Endothelial cell of umbilical vein (primary cell): ENCODE measurements at regions not wholly inside any gene's neighbourhood (a gene's known extent, or its start where the extent isn't known, plus 50 kb on each side); places are given as distances from the start of the nearest gene placed in this dataset.

Experiments used
- CTCF ChIP-seq, 2 donors: IDR thresholded peaks; 1 replicate in 1 of 2; 2 replicates in 1 of 2; pipeline ENCODE4 v1.5.1; 2011; ENCODE audit warnings: low read length in 2 of 2, mild to moderate bottlenecking in 2 of 2, moderate library complexity in 2 of 2, control low read depth in 1 of 2, inconsistent platforms in 1 of 2, low read depth in 1 of 2; ENCODE audit not compliant: insufficient read depth in 1 of 2; ENCODE audit errors: extremely low read depth in 1 of 2
- EZH2 ChIP-seq: IDR thresholded peaks from 2 replicates; pipeline ENCODE4 v1.6.1; 2012; ENCODE audit warnings: borderline replicate concordance, low read depth, mild to moderate bottlenecking, moderate library complexity, low read length, inconsistent platforms; ENCODE audit not compliant: severe bottlenecking
- FOS ChIP-seq: IDR thresholded peaks from 2 replicates; pipeline ENCODE4 v1.6.1; 2011; ENCODE audit warnings: mild to moderate bottlenecking, low read length, moderate library complexity, borderline replicate concordance; ENCODE audit not compliant: insufficient read depth
- JUN ChIP-seq: IDR thresholded peaks from 2 replicates; pipeline ENCODE4 v1.6.1; 2011; ENCODE audit warnings: borderline replicate concordance, low read depth; ENCODE audit not compliant: insufficient read length, insufficient read depth
- MAX ChIP-seq: IDR thresholded peaks from 2 replicates; pipeline ENCODE4 v1.6.1; 2011; ENCODE audit not compliant: insufficient read depth, insufficient read length
- POLR2A ChIP-seq: IDR thresholded peaks from 2 replicates; pipeline ENCODE4 v1.6.1; 2012; ENCODE audit warnings: low read depth, mild to moderate bottlenecking, control low read depth, low read length
- POLR2AphosphoS5 ChIP-seq: IDR thresholded peaks from 2 replicates; pipeline ENCODE4 v1.6.1; 2012; ENCODE audit warnings: low read depth, mild to moderate bottlenecking, control low read depth, low read length, moderate library complexity; ENCODE audit not compliant: insufficient read depth

GRCh38 chr1:18013216-18013615 is 94.4 kb upstream of the IGSF21 start:
- TF ChIP-seq POLR2A (no peak), CTCF (IDR thresholded peaks at IDR 0.05; ENCODE audit: extremely low read depth in 1 of 2, insufficient read depth in 1 of 2, low read depth in 1 of 2, low read length in 2 of 2) (no peak), EZH2 (no peak), POLR2AphosphoS5 (no peak), JUN (no peak), MAX (no peak), FOS (no peak)
